Glutamatergic neuron (in vitro differentiated cells): ENCODE measurements at regions not wholly inside any gene's neighbourhood (a gene's known extent, or its start where the extent isn't known, plus 50 kb on each side); places are given as distances from the start of the nearest gene placed in this dataset.

Experiments
- DNase-seq: peaks from one replicate; pipeline ENCODE4 v3.0.0; 2022
- H3K27ac Mint-ChIP-seq: one replicate; pipeline ENCODE4 v1.8.0; 2020; ENCODE audit warnings: mild to moderate bottlenecking, mixed read lengths, inconsistent platforms; ENCODE audit not compliant: unreplicated experiment
- H3K27me3 Mint-ChIP-seq: one replicate; pipeline ENCODE4 v1.8.0; 2020; ENCODE audit warnings: mild to moderate bottlenecking, moderate library complexity, mixed read lengths, inconsistent platforms; ENCODE audit not compliant: unreplicated experiment
- H3K36me3 Mint-ChIP-seq: one replicate; pipeline ENCODE4 v1.8.0; 2020; ENCODE audit warnings: mild to moderate bottlenecking, mixed read lengths, inconsistent platforms; ENCODE audit not compliant: unreplicated experiment
- H3K4me1 Mint-ChIP-seq: one replicate; pipeline ENCODE4 v1.8.0; 2020; ENCODE audit warnings: mild to moderate bottlenecking, low read depth, mixed read lengths, inconsistent platforms; ENCODE audit not compliant: unreplicated experiment
- H3K4me3 Mint-ChIP-seq: one replicate; pipeline ENCODE4 v1.8.0; 2020; ENCODE audit warnings: mild to moderate bottlenecking, mixed read lengths, inconsistent platforms; ENCODE audit not compliant: unreplicated experiment
- H3K9me3 Mint-ChIP-seq: one replicate; pipeline ENCODE4 v1.8.0; 2020; ENCODE audit warnings: mild to moderate bottlenecking, moderate library complexity, mixed read lengths, inconsistent platforms; ENCODE audit not compliant: unreplicated experiment
- TF ChIP-seq, protein P1 (sequence below): fragments of 200-600 bp; sonication (generic); IDR thresholded peaks from one replicate; pipeline ENCODE4 v1.5.0; 2021; ENCODE audit not compliant: partially characterized antibody, unreplicated experiment

DNA sequence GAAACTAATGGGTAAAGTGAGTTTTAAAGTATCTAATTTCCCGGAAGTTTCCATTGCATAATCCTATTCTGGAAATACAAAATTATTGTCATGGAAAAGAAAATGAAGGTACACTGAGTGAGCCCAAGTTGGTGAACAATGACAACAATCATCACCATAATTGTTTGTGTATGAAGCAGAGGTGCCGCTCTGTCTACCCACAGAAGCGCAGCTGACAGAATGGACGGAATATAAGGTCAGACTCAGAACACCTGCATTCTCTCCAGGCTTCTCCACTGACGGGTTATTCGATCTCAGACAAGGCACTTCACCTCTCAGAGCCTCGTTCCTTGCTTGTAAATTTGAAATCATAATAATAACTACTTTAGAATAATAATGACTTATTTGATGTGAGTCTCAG lies 99.1 kb upstream of the NGF start:
- H3K9me3 Mint-ChIP-seq, result no peaks in the 10 kb centered on the region
- TF ChIP-seq, protein P1, sequence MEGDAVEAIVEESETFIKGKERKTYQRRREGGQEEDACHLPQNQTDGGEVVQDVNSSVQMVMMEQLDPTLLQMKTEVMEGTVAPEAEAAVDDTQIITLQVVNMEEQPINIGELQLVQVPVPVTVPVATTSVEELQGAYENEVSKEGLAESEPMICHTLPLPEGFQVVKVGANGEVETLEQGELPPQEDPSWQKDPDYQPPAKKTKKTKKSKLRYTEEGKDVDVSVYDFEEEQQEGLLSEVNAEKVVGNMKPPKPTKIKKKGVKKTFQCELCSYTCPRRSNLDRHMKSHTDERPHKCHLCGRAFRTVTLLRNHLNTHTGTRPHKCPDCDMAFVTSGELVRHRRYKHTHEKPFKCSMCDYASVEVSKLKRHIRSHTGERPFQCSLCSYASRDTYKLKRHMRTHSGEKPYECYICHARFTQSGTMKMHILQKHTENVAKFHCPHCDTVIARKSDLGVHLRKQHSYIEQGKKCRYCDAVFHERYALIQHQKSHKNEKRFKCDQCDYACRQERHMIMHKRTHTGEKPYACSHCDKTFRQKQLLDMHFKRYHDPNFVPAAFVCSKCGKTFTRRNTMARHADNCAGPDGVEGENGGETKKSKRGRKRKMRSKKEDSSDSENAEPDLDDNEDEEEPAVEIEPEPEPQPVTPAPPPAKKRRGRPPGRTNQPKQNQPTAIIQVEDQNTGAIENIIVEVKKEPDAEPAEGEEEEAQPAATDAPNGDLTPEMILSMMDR, result no peak
- peaks cover 5% of the 10 kb centered on the region for H3K27me3 Mint-ChIP-seq
- H3K27ac Mint-ChIP-seq, result no peak overlapping the region
- no peaks in the 10 kb centered on the region for H3K36me3 Mint-ChIP-seq
- H3K4me3 Mint-ChIP-seq, result no peak overlapping the region
- H3K4me1 Mint-ChIP-seq, result peaks cover under 1% of the 10 kb centered on the region
- no peak for DNase-seq

DNA sequence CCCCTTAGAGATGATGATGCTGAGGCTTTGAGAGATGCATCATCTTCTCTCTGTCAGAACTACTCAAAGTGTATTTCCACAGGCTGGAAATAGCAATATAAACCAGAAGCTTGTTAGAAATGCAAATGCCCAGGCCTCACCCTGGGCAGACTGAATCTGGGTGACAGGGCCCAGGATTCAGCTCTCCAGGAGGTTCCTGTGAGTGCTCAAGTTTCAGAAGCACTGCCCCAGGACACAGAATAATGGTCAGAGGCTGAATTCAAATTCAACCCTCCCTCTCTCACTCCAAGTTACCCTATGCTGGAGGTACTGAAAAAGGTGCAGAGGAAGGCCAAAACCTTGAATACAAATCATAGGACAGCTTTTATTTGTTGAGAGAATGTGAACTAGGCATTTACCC lies 98.5 kb upstream of the NGF start:
- TF ChIP-seq, protein P1, result no peak
- no peak for DNase-seq
- Mint-ChIP-seq H3K27ac (no peak overlapping the region), H3K4me3 (no peak overlapping the region), H3K9me3 (no peaks in the 10 kb centered on the region), H3K4me1 (no peaks in the 10 kb centered on the region), H3K27me3 (peaks cover 5% of the 10 kb centered on the region), H3K36me3 (peaks cover 1% of the 10 kb centered on the region)

DNA sequence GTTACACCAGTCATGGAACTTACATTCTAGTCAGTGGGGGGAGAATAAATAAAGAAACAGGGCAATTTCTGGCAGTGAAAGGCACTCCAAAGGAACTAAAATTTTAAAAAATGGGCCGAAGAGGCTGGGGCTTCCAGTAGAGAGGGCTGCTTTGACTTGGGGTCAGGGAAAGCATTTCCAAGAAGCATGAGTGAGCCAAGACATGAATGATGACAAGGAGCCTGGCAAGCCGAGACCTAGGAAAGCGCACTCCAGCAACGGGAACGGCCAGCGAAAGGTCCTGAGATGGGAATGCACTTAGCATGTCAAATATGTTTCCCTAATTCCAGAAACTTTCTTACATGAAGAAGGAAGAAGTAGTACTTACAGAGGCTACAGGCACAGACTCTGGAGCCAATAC lies 95.4 kb upstream of the NGF start:
- H3K4me1 Mint-ChIP-seq, result no peaks in the 10 kb centered on the region
- DNase-seq, result no peak
- no peaks in the 10 kb centered on the region for H3K9me3 Mint-ChIP-seq
- H3K27ac Mint-ChIP-seq, result no peak overlapping the region
- TF ChIP-seq, protein P1, result no peak
- H3K4me3 Mint-ChIP-seq, result no peak overlapping the region
- H3K27me3 Mint-ChIP-seq, result peaks cover 5% of the 10 kb centered on the region
- H3K36me3 Mint-ChIP-seq, result peaks cover 5% of the 10 kb centered on the region

DNA sequence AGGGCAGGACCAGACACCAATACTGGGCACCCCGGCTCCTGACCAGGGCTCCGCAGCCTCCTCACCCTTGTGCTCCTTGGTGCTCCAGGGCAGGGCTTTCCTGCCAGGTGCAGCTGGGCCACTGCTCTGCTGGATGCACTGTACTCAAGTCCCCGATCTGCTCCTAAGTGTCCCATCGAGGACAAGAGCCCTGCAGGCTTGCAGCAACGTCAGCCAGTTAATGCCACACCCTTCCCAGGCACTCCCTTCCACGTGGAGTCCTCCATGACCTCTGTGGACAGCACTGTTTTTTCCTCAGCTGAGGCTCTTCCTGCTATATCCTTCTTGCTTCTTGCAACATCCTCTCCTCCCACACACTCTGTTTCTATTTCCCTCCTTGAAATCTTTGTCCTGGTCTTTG lies 94.0 kb upstream of the NGF start:
- TF ChIP-seq, protein P1, result no peak
- no peak overlapping the region for H3K27ac Mint-ChIP-seq
- H3K9me3 Mint-ChIP-seq, result no peaks in the 10 kb centered on the region
- no peak overlapping the region for H3K4me3 Mint-ChIP-seq
- DNase-seq, result no peak
- peaks cover 5% of the 10 kb centered on the region for H3K36me3 Mint-ChIP-seq
- no peaks in the 10 kb centered on the region for H3K4me1 Mint-ChIP-seq
- peaks cover 5% of the 10 kb centered on the region for H3K27me3 Mint-ChIP-seq

DNA sequence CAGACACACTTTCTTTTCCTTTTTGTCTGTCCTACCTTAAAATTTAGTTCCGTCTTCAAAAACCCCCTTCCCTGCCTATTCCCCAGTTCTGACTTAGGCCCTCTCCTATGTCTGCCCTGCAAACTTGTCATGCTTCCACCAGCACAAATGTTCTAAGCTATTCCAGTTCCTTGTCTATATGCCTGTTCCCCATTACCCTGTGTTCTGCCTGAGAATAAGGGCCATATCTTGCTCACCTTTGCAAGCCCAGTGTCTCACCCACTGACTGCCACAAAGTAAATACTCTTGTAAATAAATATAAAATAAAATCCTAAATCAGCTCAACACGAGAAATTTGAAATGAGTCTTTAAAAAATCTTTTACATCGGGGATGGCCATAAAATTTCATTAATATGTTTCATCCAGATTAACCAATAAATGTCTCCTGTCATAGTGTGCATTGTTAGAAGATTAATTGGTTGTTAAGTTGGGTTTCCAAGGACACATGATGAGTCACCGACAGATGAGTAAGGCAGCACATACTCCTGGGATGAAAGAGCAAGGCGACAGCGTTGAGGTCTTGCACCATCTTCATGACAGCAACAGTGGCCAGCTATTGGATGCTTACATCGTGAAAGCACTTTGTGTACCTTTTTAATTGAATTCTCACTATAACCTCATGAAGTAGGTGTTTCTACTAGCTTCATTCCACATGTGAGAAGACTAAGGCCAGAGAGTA lies 92.6 kb upstream of the NGF start:
- Mint-ChIP-seq H3K36me3 (peaks cover 5% of the 10 kb centered on the region), H3K4me3 (no peak overlapping the region), H3K4me1 (no peaks in the 10 kb centered on the region), H3K27me3 (peaks cover 3% of the 10 kb centered on the region), H3K27ac (no peak overlapping the region), H3K9me3 (no peaks in the 10 kb centered on the region)
- no peak for DNase-seq
- TF ChIP-seq, protein P1, result no peak
